Mesendoderm (in vitro differentiated cells): ENCODE measurements at regions not wholly inside any gene's neighbourhood (a gene's known extent, or its start where the extent isn't known, plus 50 kb on each side); places are given as distances from the start of the nearest gene placed in this dataset.

ENCODE experiments used
- DNase-seq: peaks from one replicate; pipeline ENCODE4 v3.0.0; 2013
- H2AK5ac ChIP-seq: 2 replicates; pipeline ENCODE4 v1.6.1; 2013; ENCODE audit warnings: low read length, inconsistent platforms
- H2BK120ac ChIP-seq: 2 replicates; pipeline ENCODE4 v1.6.1; 2013; ENCODE audit warnings: low read depth, mild to moderate bottlenecking, low read length, moderate library complexity, mixed read lengths
- H2BK15ac ChIP-seq: replicated peaks from 2 replicates; pipeline ENCODE4 v1.6.1; 2013; ENCODE audit warnings: low read depth, mild to moderate bottlenecking, moderate library complexity
- H2BK5ac ChIP-seq: 2 replicates; pipeline ENCODE4 v1.6.1; 2013; ENCODE audit warnings: low read length, inconsistent platforms
- H3K18ac ChIP-seq: 2 replicates; pipeline ENCODE4 v1.6.1; 2013; ENCODE audit warnings: mild to moderate bottlenecking, low read length, mixed read lengths
- H3K23ac ChIP-seq: one replicate; pipeline ENCODE4 v1.6.1; 2013; ENCODE audit warnings: low read length
- H3K27ac ChIP-seq: 2 replicates; pipeline ENCODE4 v1.5.1; 2013; ENCODE audit warnings: low read depth, mild to moderate bottlenecking, inconsistent platforms, low read length, moderate library complexity
- H3K27me3 ChIP-seq: 2 replicates; pipeline ENCODE4 v1.6.1; 2013; ENCODE audit warnings: low read length, control low read depth, mild to moderate bottlenecking, inconsistent platforms; ENCODE audit not compliant: insufficient read depth, poor library complexity
- H3K36me3 ChIP-seq: 2 replicates; pipeline ENCODE4 v1.6.1; 2013; ENCODE audit warnings: low read length, inconsistent platforms; ENCODE audit not compliant: control insufficient read depth, insufficient read depth
- H3K4ac ChIP-seq: one replicate; pipeline ENCODE4 v1.6.1; 2013; ENCODE audit warnings: low read depth, mild to moderate bottlenecking, low read length, moderate library complexity
- H3K4me1 ChIP-seq: 2 replicates; pipeline ENCODE4 v1.6.1; 2013; ENCODE audit warnings: low read depth, low read length, inconsistent platforms; ENCODE audit not compliant: control insufficient read depth
- H3K4me2 ChIP-seq: 2 replicates; pipeline ENCODE4 v1.6.1; 2013; ENCODE audit warnings: low read length
- H3K4me3 ChIP-seq: 2 replicates; pipeline ENCODE4 v1.5.1; 2013; ENCODE audit warnings: mild to moderate bottlenecking, low read length
- H3K56ac ChIP-seq: one replicate; pipeline ENCODE4 v1.6.1; 2013; ENCODE audit warnings: low read length
- H3K79me1 ChIP-seq: 2 replicates; pipeline ENCODE4 v1.6.1; 2013; ENCODE audit warnings: low read length, inconsistent platforms
- H3K79me2 ChIP-seq: 2 replicates; pipeline ENCODE4 v1.6.1; 2013; ENCODE audit warnings: mild to moderate bottlenecking, low read length; ENCODE audit not compliant: control insufficient read depth, insufficient read depth
- H3K9ac ChIP-seq: 2 replicates; pipeline ENCODE4 v1.6.1; 2013; ENCODE audit warnings: low read length, inconsistent platforms
- H4K5ac ChIP-seq: one replicate; pipeline ENCODE4 v1.6.1; 2013; ENCODE audit warnings: low read length
- H4K8ac ChIP-seq: one replicate; pipeline ENCODE4 v1.6.1; 2013; ENCODE audit warnings: low read depth, mild to moderate bottlenecking, control low read depth, low read length, moderate library complexity
- WGBS: extraction: QIAGEN DNeasy Blood & Tissue Kit; methylation state at CpG from one replicate; pipeline ENCODE4 v1.1.7; 2013; ENCODE audit warnings: low lambda C conversion rate, missing lambda C conversion rate; ENCODE audit not compliant: insufficient coverage; ENCODE audit errors: extremely low coverage; 5-methylcytosine and 5-hydroxymethylcytosine counted together

DNA sequence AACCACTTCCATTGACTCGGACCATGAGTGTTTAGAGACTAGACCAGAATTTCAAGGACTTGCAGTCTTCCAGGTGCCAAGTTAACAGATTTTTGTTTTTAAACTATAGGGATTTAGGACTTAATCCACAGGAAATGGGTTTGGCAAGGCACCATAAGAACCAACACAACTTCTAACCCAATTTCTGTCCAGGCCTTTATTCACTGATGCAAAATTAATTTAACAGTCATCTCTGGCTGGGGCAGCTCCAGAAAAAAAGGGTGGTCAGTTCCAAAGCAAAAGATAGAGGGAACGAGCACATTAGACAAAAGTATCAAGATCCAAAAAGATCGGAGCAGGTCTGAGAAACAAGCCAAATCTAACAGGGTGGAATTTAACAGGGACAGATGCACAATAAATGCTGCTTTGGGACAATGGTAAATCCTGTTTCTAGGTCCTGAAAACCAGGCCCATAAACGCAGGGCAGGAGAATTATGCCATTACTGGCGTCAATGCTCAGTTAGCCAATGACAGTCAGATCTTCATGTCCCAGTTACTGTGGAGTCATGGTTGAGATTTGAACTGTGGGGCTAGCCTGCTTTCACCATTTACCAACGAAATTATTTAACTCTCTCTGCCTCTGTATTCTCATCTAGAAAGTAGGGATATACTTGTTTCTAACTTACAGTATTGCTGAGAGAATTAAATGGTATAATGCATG, 590.8 kb upstream of the BRINP1 start:
- no CpG with 5 or more reads among the region's 6 CpGs for WGBS

DNA sequence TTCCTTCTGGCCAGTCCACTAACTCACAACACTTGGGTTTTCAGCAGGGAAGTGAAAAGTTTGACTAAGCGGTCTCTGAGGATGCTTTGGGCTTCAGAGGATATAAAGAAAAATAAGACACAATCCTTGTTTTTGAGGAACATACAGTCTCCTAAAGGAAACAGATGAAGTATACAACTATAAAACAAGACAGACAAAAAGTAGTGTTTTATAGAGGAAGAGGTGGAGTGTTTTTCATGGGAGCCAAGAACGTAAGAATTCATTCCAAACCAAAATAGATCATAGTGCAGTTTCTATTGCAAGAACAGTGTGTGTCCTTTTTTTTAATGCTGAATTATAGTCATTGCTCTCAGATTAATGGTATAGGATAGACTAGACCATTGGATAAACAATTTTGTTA, 586.9 kb upstream of the BRINP1 start:
- Histone ChIP-seq H3K27ac (no peak overlapping the region), H4K8ac (no peak overlapping the region), H3K9ac (no peak overlapping the region), H2BK5ac (no peak overlapping the region), H2AK5ac (no peak overlapping the region), H3K4me3 (no peak overlapping the region), H3K4ac (no peak overlapping the region), H3K4me2 (no peak overlapping the region), H2BK15ac (no peak overlapping the region), H3K27me3 (no peaks in the 10 kb centered on the region), H3K36me3 (no peaks in the 10 kb centered on the region), H3K79me2 (no peaks in the 10 kb centered on the region), H3K23ac (no peak overlapping the region), H3K79me1 (no peaks in the 10 kb centered on the region), H3K4me1 (no peaks in the 10 kb centered on the region), H2BK120ac (no peak overlapping the region), H3K18ac (no peak overlapping the region), H3K56ac (no peak overlapping the region), H4K5ac (no peak overlapping the region)
- DNase-seq, result no peak
- no CpG with 5 or more reads among the region's 2 CpGs for WGBS

More for the DNA sequence above, 590.8 kb upstream of the BRINP1 start:
- Histone ChIP-seq H2BK5ac (no peak overlapping the region), H3K4me1 (no peaks in the 10 kb centered on the region), H3K9ac (no peak overlapping the region), H3K36me3 (no peaks in the 10 kb centered on the region), H2AK5ac (no peak overlapping the region), H3K23ac (no peak overlapping the region), H2BK120ac (no peak overlapping the region), H3K27me3 (no peaks in the 10 kb centered on the region), H3K4me2 (no peak overlapping the region), H3K18ac (no peak overlapping the region), H2BK15ac (no peak overlapping the region), H4K8ac (no peak overlapping the region), H4K5ac (no peak overlapping the region), H3K79me2 (no peaks in the 10 kb centered on the region), H3K4me3 (no peak overlapping the region), H3K56ac (no peak overlapping the region), H3K79me1 (no peaks in the 10 kb centered on the region), H3K4ac (no peak overlapping the region), H3K27ac (no peak overlapping the region)
- DNase-seq, result no peak

DNA sequence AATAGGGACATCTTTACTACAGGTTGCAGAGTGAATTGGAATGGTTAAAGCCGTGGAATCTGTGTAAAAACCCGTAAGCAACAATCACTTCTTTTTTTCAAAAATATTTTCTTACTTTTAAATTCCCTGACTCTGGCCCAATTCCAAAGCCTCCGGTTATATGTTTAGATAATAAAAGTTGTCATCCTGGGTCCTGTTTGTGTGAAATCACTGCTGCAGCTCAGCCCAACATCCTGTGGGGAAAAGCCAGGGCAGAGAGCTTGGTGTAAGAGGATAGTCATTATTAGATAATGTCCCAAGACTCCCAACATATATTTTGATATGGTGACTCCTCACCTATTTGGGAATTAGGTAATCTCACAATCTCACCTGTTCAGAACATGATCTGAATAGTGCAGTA, 586.0 kb upstream of the BRINP1 start:
- H4K8ac ChIP-seq, result no peak overlapping the region
- no peak overlapping the region for H3K27ac ChIP-seq
- H3K4me3 ChIP-seq, result no peak overlapping the region
- H3K79me2 ChIP-seq, result no peaks in the 10 kb centered on the region
- no peak overlapping the region for H3K4ac ChIP-seq
- no peaks in the 10 kb centered on the region for H3K4me1 ChIP-seq
- no peak overlapping the region for H3K4me2 ChIP-seq
- no peak overlapping the region for H2BK15ac ChIP-seq
- no peak overlapping the region for H3K23ac ChIP-seq
- H2AK5ac ChIP-seq, result no peak overlapping the region
- no CpG with 5 or more reads among the region's 3 CpGs for WGBS
- H3K36me3 ChIP-seq, result no peaks in the 10 kb centered on the region
- no peak for DNase-seq
- no peak overlapping the region for H3K18ac ChIP-seq
- no peak overlapping the region for H3K56ac ChIP-seq
- no peak overlapping the region for H4K5ac ChIP-seq
- H3K27me3 ChIP-seq, result no peaks in the 10 kb centered on the region
- H2BK120ac ChIP-seq, result no peak overlapping the region
- H3K9ac ChIP-seq, result no peak overlapping the region
- H2BK5ac ChIP-seq, result no peak overlapping the region
- H3K79me1 ChIP-seq, result no peaks in the 10 kb centered on the region

DNA sequence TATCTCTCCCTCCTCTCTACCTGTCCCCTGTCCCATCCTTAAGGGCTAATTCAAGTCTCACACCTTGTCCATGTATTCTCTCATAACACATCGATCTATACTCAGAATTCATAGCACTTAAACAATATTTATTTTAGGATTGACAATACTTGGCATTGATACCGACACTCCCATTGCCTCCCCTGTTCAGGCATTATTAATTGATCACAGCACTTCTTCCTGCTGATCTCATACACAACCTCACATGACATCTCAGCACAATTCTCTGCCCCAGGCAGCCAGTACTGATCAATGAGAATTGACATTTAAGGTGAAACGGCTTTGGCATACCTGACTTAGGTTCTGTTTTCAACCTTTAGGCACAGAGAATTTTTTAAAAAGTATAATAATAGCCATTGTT, 582.4 kb upstream of the BRINP1 start:
- H3K4me1 ChIP-seq, result no peaks in the 10 kb centered on the region
- no peak overlapping the region for H4K5ac ChIP-seq
- H3K9ac ChIP-seq, result no peak overlapping the region
- no peaks in the 10 kb centered on the region for H3K79me1 ChIP-seq
- no peak overlapping the region for H3K4ac ChIP-seq
- no peak overlapping the region for H3K18ac ChIP-seq
- no peak overlapping the region for H3K4me2 ChIP-seq
- H2BK15ac ChIP-seq, result no peak overlapping the region
- H3K56ac ChIP-seq, result no peak overlapping the region
- H3K27ac ChIP-seq, result no peak overlapping the region
- H2BK120ac ChIP-seq, result no peak overlapping the region
- no peak overlapping the region for H4K8ac ChIP-seq
- no peak for DNase-seq
- no peaks in the 10 kb centered on the region for H3K36me3 ChIP-seq
- H2AK5ac ChIP-seq, result no peak overlapping the region
- no peaks in the 10 kb centered on the region for H3K79me2 ChIP-seq
- no peak overlapping the region for H3K23ac ChIP-seq
- H3K4me3 ChIP-seq, result no peak overlapping the region
- H3K27me3 ChIP-seq, result no peaks in the 10 kb centered on the region
- H2BK5ac ChIP-seq, result no peak overlapping the region
- no CpG with 5 or more reads among the region's 3 CpGs for WGBS

DNA sequence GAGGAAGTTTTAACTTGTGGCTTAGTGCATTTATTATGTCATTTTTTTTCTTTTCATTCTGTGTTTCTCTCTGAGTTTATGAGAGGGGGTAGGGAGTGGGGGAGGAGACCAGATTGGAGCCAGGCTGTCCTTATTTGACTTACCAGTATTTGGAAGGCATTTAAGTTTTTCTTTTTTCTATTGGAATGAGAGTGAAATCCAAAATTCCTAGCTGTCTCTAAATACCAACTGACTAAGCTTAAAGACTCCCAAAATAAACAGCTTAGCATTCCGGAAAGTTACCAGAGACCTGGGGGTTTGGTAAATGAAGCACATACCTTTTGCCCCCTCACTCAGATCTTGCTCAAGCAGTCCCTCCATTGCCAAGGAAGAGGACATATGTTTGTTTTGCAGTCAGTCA, 581.9 kb upstream of the BRINP1 start:
- H2BK5ac ChIP-seq, result no peak overlapping the region

DNA sequence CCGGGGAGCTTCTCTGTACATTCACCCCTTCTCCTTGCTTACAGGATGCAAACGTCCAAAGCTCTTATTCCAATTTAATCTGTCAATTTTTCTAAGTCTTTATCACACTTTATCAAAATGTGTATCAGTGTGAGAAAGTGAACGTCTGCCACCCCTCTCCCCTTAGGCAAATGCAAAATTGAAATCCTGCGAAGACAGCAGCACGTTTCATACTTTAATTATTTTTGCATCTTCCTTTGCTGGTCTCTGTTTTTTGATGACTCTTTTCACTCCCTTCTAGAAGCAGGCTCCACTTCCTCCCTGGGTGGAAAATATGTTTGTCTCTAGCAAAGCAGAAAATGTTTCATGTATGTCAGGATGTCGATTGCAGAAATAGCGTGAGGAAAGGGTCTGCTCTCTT, 576.5 kb upstream of the BRINP1 start:
- no CpG with 5 or more reads among the region's 7 CpGs for WGBS

More for the DNA sequence above, 581.9 kb upstream of the BRINP1 start:
- Histone ChIP-seq H2BK15ac (no peak overlapping the region), H3K4me3 (no peak overlapping the region), H3K56ac (no peak overlapping the region), H3K4me2 (no peak overlapping the region), H3K79me2 (no peaks in the 10 kb centered on the region), H3K27me3 (no peaks in the 10 kb centered on the region), H3K4me1 (no peaks in the 10 kb centered on the region), H3K36me3 (no peaks in the 10 kb centered on the region), H3K27ac (no peak overlapping the region), H3K4ac (no peak overlapping the region), H3K18ac (no peak overlapping the region), H3K9ac (no peak overlapping the region), H3K23ac (no peak overlapping the region), H2AK5ac (no peak overlapping the region), H2BK120ac (no peak overlapping the region), H4K5ac (no peak overlapping the region), H3K79me1 (no peaks in the 10 kb centered on the region), H4K8ac (no peak overlapping the region)
- WGBS, result no CpG with 5 or more reads among the region's 1 CpG
- peak; percentile 51 for DNase-seq

More for the DNA sequence above, 576.5 kb upstream of the BRINP1 start:
- Histone ChIP-seq H3K23ac (no peak overlapping the region), H3K27ac (no peak overlapping the region), H3K79me2 (no peaks in the 10 kb centered on the region), H3K27me3 (no peaks in the 10 kb centered on the region), H3K4me3 (no peak overlapping the region), H3K36me3 (no peaks in the 10 kb centered on the region), H3K4me2 (no peak overlapping the region), H2BK120ac (no peak overlapping the region), H4K5ac (no peak overlapping the region), H3K4ac (no peak overlapping the region), H3K56ac (no peak overlapping the region), H3K4me1 (no peaks in the 10 kb centered on the region), H3K79me1 (no peaks in the 10 kb centered on the region), H3K9ac (no peak overlapping the region), H2AK5ac (no peak overlapping the region), H3K18ac (no peak overlapping the region), H4K8ac (no peak overlapping the region), H2BK5ac (no peak overlapping the region), H2BK15ac (no peak overlapping the region)
- no peak for DNase-seq
